ENCODE measurements at regions not wholly inside any gene's neighbourhood (a gene's known extent, or its start where the extent isn't known, plus 50 kb on each side); places are given as distances from the start of the nearest gene placed in this dataset.
"Not testable (repeated sequence)": the region's sequence is repeated elsewhere in the genome, so short reads cannot be mapped to it uniquely, and the experiment has no call there.

- TF ChIP-seq CTCF, POLR2AphosphoS5 (IDR thresholded peaks at IDR 0.05): not testable (repeated sequence)
Measured at GRCh38 chr16:88134899-88135682, 183.9 kb downstream of the BANP start.
